Cardiac fibroblast (primary cell): ENCODE measurements at regions not wholly inside any gene's neighbourhood (a gene's known extent, or its start where the extent isn't known, plus 50 kb on each side); places are given as distances from the start of the nearest gene placed in this dataset.

Experiments
- DNase-seq, 2 donors: peaks; one replicate each; pipeline versions ENCODE4 v3.0.0 to v3.0.0-alpha.2; 2010; ENCODE audit warnings: low read depth in 2 of 2
- H3K4me3 ChIP-seq, 2 donors: replicated peaks in 1 of 2; 1 replicate in 1 of 2; 2 replicates in 1 of 2; pipeline ENCODE4 v1.5.1; 2011; ENCODE audit warnings: low read depth in 2 of 2, low read length in 2 of 2, mild to moderate bottlenecking in 2 of 2, moderate library complexity in 1 of 2
- CTCF ChIP-seq: IDR thresholded peaks from one replicate; pipeline ENCODE4 v1.5.1; 2011; ENCODE audit warnings: low read depth, mild to moderate bottlenecking, low read length, inconsistent platforms

DNA sequence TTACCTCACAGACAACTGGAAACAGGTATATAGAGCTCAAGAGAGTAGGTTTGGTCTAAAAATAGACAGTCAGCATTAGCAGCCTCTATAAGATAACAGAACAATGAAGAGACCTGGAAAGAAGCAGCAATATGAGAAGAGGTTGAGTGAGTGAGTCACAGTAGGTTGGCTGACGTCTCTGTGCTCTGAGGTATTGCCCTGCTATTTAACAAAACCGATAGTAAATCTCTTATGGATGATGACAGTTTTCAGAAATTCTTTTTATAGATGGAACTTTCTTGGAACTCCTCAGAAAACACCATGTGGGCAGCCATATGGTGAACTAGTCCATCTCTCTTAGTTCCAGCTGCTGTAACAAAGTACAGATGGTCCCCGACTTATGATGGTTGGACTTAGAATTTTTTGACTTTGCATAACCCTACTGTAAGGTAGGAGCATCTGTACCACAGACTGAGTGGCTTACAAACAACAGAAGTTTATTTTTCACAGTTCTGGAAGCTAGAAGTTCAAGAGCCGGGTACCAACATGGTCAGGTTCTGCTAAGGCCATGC lies 123.5 kb downstream of the MBD2 start:
- H3K4me3 ChIP-seq, result no peak overlapping the region
- peak in 1 of 2 donors; percentile 19 for DNase-seq
- no peak for TF ChIP-seq CTCF

GRCh38 chr18:54100466-54100865 lies 124.0 kb downstream of the MBD2 start:
- no peak overlapping the region for H3K4me3 ChIP-seq
- no peak for TF ChIP-seq CTCF
- DNase-seq, result no peak

DNA sequence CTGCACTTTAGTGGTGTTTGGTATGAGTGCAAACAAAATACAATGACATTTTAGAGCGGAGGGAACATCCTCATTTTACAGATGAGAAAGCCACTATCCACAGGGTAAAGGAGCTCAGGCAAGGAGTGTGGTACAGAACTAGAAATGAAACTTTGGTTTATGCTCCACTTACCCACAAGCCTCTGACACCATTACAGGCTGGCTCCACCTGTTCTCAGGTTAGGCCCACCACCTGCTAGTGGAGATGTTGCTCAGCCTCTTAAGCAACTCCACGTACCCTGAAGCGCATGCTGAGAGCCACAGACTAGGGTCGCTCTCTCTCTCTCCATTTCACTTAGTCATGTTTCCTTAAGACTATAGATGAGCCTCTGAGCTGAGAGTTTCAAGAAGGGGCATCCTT lies 130.0 kb downstream of the MBD2 start:
- DNase-seq, result no peak
- TF ChIP-seq CTCF, result no peak
- H3K4me3 ChIP-seq, result no peak overlapping the region

- no peak overlapping the region for H3K4me3 ChIP-seq
- no peak for TF ChIP-seq CTCF
- DNase-seq, result no peak
Measured at GRCh38 chr18:54090856-54091255, 133.6 kb downstream of the MBD2 start.

DNA sequence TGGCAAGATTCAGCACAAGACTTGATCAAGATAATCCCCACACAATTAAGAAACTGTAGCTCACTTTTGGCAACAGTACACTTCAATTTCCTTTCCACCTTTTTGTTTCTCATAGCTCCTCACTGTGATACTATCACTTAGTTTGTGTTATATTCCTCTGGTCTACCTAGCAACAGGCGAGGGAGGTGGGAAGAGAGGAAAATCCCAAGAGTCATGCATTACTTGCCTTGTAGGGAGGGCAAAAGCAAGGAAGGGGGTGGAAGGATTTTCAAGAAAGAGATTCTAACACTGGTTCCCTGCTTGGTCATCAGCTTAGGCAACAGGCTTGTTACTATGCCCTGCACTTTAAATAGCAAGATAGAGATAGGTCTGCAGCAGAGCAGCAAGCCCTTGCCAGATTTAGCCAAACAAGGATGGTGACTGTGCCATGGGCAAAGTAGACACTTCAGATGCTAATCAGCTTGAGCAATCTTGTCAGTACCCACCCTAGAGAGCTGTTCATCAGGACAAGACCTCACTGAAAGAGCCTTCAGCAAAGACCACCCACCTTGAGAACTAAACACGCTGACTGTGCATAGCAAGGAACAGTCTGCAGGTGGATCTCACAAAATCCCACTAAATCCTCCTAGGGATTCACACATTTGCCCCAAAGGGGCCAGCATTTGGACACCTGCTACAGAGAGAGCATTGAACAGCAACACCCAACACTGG lies 134.6 kb downstream of the MBD2 start:
- DNase-seq, result no peak
- TF ChIP-seq CTCF, result no peak
- H3K4me3 ChIP-seq, result no peak overlapping the region

DNA sequence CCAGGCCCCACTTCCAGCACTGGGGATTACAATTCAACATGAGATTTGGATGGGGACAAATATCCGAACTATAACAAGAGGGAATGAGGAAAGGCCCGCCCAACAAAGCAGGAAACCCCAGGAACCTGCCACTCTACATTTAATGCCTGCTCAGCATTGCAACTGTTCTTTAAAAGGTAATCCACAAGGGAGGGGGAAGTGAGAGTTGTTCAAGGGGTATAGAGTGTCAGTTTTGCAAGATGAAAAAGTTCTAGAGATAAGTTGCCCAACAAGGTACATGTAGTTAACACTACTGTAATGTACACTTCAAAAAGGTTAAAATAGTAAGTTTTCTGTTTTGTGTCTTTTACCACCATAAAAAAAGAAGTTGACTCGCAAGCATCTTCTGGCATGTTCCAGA lies 137.6 kb downstream of the MBD2 start:
- no peak for TF ChIP-seq CTCF
- no peak overlapping the region for H3K4me3 ChIP-seq
- DNase-seq, result no peak
